ENCODE measurements at regions not wholly inside any gene's neighbourhood (a gene's known extent, or its start where the extent isn't known, plus 50 kb on each side); places are given as distances from the start of the nearest gene placed in this dataset.
"Not testable (repeated sequence)": the region's sequence is repeated elsewhere in the genome, so short reads cannot be mapped to it uniquely, and the experiment has no call there.

- no peak for DNase-seq (ENCODE audit: low read depth)
These were observed 157.5 kb upstream of the ATF7IP start for GRCh38 chr12:14207905-14208551.

DNA sequence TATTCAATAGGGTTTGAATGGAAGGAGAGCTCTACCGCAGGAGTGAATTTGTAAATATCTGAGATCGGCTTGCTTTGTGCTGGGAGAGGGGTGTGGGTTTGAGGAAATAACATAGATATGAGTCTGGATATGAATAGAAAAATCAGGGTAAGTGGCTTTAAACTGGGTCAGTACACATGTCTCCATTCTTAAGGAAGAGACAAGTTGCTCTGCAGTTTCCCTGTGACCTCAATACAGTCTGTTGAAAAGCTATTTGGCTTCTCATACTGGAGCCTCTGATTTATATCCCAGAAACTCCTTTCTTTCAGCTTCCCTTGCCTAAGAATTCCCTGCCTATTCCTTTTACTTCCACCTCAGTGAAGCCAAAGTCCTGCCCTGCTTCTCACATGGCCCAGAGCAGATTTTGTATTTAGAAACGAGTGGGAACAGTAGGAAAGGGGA lies 153.5 kb upstream of the ATF7IP start:
- DNase-seq (ENCODE audit: low read depth), result no peak

DNA sequence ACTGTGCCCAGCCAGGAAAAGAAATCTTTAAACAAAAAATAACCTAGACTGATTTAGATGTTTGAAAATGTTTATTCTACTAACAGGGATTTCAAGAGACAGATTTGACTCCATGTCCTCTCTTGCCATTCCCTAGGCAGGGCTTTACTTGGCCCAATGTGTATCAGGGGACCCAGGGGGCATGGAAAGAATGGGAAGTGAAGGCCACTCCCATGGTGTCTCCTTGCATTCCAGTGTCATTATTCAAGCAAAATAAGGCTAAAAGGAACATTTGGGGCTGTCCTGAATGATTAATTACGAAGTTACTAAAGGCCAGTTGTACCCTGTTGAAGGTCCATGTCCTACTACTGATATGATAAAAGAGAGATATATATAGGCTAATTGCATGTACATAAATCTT lies 151.9 kb upstream of the ATF7IP start:
- no peak for DNase-seq (ENCODE audit: low read depth)

DNA sequence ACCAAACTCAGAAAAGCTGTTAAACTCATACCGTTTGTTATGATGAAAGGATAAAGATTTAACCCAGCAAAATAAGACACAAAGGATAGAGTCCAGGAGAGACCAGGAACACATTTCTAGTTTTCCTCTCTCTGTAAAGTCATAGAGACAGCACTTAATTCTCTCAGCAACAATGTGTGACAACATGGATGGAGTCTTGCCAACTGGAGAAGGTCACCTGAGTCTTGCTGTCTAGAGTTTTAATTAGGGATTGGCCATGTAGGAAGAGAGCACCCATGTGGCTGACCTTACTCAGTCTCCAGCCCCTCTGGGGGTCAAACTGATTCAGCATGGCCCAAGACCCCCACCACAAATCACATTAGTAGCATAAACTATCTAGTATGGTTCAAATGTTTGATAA lies 151.0 kb upstream of the ATF7IP start:
- DNase-seq (ENCODE audit: low read depth), result no peak

- not testable (repeated sequence) for DNase-seq (ENCODE audit: low read depth)
These were observed 149.5 kb upstream of the ATF7IP start for GRCh38 chr12:14215949-14216348.

- DNase-seq (ENCODE audit: low read depth), result no peak
These were observed 148.8 kb upstream of the ATF7IP start for GRCh38 chr12:14216405-14217294.

GRCh38 chr12:14219156-14219555 lies 146.3 kb upstream of the ATF7IP start:
- DNase-seq (ENCODE audit: low read depth), result no peak

DNA sequence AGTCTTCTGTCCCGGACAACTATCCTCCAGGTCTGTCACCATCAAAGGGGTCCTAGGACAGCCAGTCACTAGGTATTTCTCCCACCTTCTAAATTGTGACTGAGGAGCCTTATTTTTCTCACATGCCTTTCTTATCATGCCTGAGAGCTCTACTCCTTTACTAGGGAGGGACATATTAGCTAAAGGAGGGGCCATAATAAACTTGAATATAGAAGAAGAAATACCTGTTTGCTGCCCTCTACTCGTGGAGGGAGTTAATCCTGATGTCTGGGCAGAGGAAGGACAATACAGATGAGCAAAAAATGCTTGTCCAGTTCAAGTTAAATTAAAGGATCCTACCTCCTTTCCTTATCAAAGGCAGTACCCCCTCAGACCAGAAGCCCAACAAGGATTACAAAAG lies 145.8 kb upstream of the ATF7IP start:
- not testable (repeated sequence) for DNase-seq (ENCODE audit: low read depth)

DNA sequence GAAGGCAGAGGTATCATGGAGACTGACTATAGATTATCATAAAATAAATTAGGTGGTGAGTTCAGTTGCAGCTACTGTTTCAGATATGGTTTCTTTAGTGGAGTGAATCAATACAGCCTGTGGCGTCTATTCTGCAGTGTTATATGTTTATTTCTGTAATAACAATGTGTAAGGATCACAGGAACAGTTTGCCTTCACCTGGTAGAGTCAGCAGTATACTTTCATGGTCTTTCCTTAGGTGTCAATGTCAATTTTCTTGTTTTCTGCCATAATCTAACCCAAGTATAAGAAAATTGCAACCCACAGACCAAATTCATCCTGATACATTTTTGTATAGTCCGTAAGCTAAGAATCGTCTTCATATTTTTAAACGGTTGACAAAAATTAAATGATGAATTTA lies 140.4 kb upstream of the ATF7IP start:
- no peak for DNase-seq (ENCODE audit: low read depth)

GRCh38 chr12:14235176-14235575 lies 130.3 kb upstream of the ATF7IP start:
- DNase-seq (ENCODE audit: low read depth), result not testable (repeated sequence)

- DNase-seq (ENCODE audit: low read depth), result not testable (repeated sequence)
These were observed 128.8 kb upstream of the ATF7IP start for GRCh38 chr12:14236641-14237040.

- DNase-seq (ENCODE audit: low read depth), result no peak
These were observed 127.2 kb upstream of the ATF7IP start for GRCh38 chr12:14238221-14238792.

DNA sequence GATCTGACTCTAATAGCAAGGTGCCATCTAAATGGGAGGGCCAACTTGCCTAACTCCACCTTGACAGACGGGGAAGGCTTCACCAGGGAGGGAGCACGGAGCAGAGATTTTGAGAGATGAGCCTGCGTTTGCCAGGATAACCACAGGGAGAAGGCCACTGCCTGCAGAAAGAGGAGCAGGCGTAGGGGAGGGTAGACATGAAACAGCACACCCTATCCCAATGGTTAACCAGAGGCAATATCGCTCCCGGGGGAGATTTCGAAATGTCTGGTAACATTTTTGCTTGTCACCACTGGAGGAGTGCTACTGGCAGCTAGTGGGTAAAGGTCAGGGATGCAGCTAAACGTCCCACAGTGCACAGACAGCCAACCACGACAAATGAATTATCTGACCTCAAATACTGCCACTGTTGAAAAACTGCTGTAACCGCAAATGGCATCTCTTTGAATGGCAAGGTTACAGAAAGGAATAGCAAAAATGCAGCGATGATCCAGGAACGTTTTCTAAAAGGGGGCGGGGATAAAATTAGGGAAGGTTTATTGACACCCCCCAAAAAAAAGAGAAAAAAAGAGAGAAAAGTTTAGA lies 126.0 kb upstream of the ATF7IP start:
- no peak for DNase-seq (ENCODE audit: low read depth)

GRCh38 chr12:14239935-14240872 lies 125.3 kb upstream of the ATF7IP start:
- no peak for DNase-seq (ENCODE audit: low read depth)

DNA sequence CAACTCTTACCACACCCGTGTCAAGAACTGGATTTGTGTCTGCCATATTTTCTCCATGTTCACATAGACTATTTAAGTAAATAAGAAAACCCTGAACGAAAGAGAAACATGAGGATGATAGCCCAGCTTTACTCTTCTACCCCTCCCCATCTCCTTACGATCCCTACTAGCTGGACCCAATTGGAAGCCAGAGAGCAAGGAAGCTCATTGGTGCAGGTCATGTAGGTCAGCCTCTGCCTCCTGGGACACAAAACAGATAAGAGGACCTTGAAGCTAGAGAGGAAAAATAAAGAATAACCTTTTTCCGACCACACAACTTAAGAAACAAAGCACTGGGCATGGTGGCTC lies 124.6 kb upstream of the ATF7IP start:
- no peak for DNase-seq (ENCODE audit: low read depth)

- not testable (repeated sequence) for DNase-seq (ENCODE audit: low read depth)
These were observed 122.7 kb upstream of the ATF7IP start for GRCh38 chr12:14242825-14243224.

GRCh38 chr12:14243941-14244340 lies 121.5 kb upstream of the ATF7IP start:
- no peak for DNase-seq (ENCODE audit: low read depth)

- no peak for DNase-seq (ENCODE audit: low read depth)
These were observed 120.4 kb upstream of the ATF7IP start for GRCh38 chr12:14244876-14245669.

DNA sequence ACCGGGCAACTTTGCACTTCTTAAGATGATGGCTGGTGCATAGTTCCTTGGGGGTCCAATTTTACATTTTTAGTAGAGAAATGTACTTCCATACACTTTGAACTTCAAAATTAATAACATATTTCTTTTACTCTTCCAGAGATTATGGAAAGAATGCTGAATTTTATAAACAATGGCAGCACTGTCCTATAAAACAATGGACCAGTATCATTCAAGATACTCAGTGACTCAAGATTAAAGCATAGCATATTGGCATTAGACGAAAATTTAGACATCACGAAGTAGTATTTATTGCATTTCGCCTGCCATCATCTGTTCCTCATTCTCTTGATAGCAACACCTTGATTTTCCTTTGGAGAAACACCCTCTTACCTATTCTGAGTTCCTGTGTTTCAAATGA lies 118.3 kb upstream of the ATF7IP start:
- no peak for DNase-seq (ENCODE audit: low read depth)

DNA sequence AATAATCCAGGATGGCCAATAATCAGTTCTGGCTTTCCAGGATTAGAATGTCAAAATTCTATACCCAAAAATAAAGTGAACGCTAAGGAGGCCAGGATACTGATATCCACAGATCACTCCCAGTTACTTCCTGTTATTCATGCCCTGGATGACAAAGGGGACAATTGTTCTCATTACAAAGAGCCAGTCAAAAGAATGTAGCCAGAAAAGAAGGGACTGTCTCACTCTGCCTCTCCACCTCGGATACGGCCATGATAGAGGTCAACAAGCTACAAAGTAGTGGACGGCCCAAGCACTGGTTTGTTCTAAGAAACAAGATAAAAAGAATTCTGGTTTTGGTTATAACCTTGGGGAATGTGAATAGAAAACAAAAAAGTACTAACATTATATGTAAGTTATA lies 116.1 kb upstream of the ATF7IP start:
- DNase-seq (ENCODE audit: low read depth), result no peak

DNA sequence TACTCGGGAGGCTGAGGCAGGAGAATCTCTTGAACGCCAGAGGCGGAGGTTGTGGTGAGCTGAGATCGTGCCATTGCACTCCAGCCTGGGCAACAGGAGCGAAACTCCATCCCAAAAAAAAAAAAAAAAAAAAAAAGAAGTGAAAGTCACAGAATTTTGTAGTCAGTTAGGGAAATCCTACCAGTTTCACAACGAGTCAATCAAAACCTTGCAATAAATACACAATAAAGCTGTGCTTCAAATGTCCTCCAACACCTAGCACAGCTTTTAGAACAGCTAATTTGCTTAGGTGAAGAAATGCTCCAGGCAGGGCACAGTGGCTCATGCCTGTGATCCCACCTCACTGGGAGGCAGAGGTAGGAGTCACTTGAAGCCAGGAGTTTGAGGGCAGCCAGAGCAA lies 112.8 kb upstream of the ATF7IP start:
- DNase-seq (ENCODE audit: low read depth), result no peak
